Lower lobe of right lung (tissue), 2 donors: ENCODE measurements at regions not wholly inside any gene's neighbourhood (a gene's known extent, or its start where the extent isn't known, plus 50 kb on each side); places are given as distances from the start of the nearest gene placed in this dataset.

Source experiments
- ATAC-seq, 2 donors: fragments of 200-7000 bp; cut with Tn5 transposase; one replicate each; pipeline ENCODE4 v1.9.1; 2020 to 2022; ENCODE audit warnings: mild to moderate bottlenecking in 2 of 2, moderate library complexity in 2 of 2
- DNase-seq: peaks from one replicate; pipeline ENCODE4 v3.0.0-alpha.2; 2020
- H3K27ac ChIP-seq: fragments of 200-600 bp; one replicate; pipeline ENCODE4 v1.8.0; 2022
- H3K27me3 ChIP-seq: fragments of 200-600 bp; one replicate; pipeline ENCODE4 v1.8.0; 2022; ENCODE audit warnings: low read depth
- H3K36me3 ChIP-seq: fragments of 200-600 bp; one replicate; pipeline ENCODE4 v1.8.0; 2022; ENCODE audit warnings: mild to moderate bottlenecking
- H3K4me1 ChIP-seq: fragments of 200-600 bp; one replicate; pipeline ENCODE4 v1.8.0; 2022
- H3K4me3 ChIP-seq: fragments of 200-600 bp; one replicate; pipeline ENCODE4 v1.8.0; 2022; ENCODE audit warnings: mild to moderate bottlenecking
- H3K9me3 ChIP-seq: fragments of 200-600 bp; one replicate; pipeline ENCODE4 v1.8.0; 2022
- intact Hi-C: fragments of 100-400 bp; cut with DNase I; formaldehyde crosslinking; loops from one replicate; pipeline ENCODE4 v1.11.0; 2022
- TF ChIP-seq, protein P1 (sequence below): fragments of 200-600 bp; IDR thresholded peaks from one replicate; pipeline ENCODE4 v1.8.0; 2022; ENCODE audit warnings: antibody characterized with exemption, mild to moderate bottlenecking
- donor health status: DM: no; HTN: yes; CAD: no; lungs with severe emphysema.

DNA sequence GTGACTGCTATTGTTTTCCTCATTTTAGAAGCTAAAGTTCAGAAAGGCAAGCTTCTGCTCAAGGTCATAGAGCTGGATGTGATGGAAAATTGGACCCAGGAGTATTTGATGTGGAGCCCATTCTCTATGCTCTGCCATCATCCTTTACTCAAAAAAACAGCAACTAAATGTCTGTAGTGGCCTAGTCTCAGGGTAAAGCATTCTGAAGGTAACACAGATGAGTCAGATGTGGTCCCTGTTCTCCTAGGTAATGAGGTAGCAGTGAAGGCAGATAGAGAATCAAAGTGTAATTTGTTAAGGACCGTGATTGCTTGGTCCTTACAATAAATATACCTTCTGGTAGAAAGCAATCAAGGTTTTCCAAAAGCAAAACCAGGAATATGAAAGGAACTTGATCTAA lies 84.4 kb upstream of the SPON1 start:
- ATAC-seq, result no peak
- Histone ChIP-seq H3K27ac (no peak overlapping the region), H3K27me3 (no peaks in the 10 kb centered on the region), H3K4me1 (no peaks in the 10 kb centered on the region), H3K4me3 (no peak overlapping the region), H3K36me3 (no peaks in the 10 kb centered on the region), H3K9me3 (no peaks in the 10 kb centered on the region)
- intact Hi-C loops, result no loop called here
- no peak for DNase-seq
- TF ChIP-seq, protein P1, sequence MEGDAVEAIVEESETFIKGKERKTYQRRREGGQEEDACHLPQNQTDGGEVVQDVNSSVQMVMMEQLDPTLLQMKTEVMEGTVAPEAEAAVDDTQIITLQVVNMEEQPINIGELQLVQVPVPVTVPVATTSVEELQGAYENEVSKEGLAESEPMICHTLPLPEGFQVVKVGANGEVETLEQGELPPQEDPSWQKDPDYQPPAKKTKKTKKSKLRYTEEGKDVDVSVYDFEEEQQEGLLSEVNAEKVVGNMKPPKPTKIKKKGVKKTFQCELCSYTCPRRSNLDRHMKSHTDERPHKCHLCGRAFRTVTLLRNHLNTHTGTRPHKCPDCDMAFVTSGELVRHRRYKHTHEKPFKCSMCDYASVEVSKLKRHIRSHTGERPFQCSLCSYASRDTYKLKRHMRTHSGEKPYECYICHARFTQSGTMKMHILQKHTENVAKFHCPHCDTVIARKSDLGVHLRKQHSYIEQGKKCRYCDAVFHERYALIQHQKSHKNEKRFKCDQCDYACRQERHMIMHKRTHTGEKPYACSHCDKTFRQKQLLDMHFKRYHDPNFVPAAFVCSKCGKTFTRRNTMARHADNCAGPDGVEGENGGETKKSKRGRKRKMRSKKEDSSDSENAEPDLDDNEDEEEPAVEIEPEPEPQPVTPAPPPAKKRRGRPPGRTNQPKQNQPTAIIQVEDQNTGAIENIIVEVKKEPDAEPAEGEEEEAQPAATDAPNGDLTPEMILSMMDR, result no peak

DNA sequence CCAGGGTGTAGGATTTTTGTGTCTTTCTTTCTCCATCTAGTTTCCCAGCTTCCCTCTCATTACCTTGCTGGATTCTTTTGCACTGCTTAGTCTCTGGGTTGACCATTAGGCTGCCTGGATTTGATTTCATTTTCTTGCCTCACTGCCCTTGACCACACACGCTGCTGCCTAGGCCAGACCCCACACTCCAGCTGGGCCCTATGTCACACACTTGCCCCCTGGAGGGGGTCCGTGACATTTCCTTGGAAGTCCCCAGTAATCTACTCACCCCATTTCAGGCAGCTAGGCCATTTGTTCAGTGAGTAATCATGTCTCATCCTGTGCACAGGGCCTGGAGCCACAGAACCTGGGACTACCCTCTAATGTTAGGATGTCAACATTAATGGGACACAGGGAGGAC lies 81.9 kb upstream of the SPON1 start:
- H3K9me3 ChIP-seq, result no peaks in the 10 kb centered on the region
- intact Hi-C loops, result no loop called here
- no peaks in the 10 kb centered on the region for H3K36me3 ChIP-seq
- no peaks in the 10 kb centered on the region for H3K4me1 ChIP-seq
- no peaks in the 10 kb centered on the region for H3K27me3 ChIP-seq
- TF ChIP-seq, protein P1, result no peak
- H3K4me3 ChIP-seq, result no peak overlapping the region
- no peak for DNase-seq
- H3K27ac ChIP-seq, result no peak overlapping the region
- ATAC-seq, result no peak

DNA sequence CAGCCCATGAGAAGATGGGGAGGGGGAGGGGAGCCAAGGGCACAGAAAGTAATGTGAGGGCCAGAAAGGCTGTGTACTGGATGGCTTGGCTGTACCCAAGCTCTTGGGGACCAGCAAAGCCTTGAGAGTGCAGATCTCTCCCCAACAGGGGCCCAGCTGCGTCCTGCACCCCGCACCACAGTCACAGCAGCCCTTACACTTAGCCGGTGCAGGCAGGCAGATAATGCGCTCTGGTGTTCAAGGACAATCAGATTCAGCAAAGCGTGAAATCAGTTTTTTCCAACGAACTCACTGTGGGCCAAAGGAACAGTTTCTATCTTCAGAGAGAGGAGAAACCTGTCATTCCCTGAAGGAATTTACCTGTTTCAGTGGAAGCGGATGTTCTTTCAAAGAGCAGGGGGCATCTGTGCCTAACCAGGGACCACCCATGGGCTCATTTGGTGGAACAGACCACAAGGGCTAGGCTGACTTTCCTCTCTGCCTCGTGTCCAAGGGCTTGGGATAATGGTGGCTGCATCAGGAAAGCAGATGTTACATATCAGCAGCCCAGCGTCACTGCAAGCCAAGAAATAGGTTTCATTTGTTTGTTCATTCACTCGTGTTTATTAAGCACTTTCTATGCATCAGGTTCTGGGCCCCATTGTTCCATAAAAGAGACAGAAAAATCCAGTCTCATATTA lies 81.2 kb upstream of the SPON1 start:
- Histone ChIP-seq H3K27me3 (no peaks in the 10 kb centered on the region), H3K4me1 (no peaks in the 10 kb centered on the region), H3K4me3 (no peak overlapping the region), H3K27ac (no peak overlapping the region), H3K9me3 (no peaks in the 10 kb centered on the region), H3K36me3 (no peaks in the 10 kb centered on the region)
- TF ChIP-seq, protein P1, result no peak
- intact Hi-C loops, result no loop called here
- ATAC-seq, result no peak
- DNase-seq, result no peak

DNA sequence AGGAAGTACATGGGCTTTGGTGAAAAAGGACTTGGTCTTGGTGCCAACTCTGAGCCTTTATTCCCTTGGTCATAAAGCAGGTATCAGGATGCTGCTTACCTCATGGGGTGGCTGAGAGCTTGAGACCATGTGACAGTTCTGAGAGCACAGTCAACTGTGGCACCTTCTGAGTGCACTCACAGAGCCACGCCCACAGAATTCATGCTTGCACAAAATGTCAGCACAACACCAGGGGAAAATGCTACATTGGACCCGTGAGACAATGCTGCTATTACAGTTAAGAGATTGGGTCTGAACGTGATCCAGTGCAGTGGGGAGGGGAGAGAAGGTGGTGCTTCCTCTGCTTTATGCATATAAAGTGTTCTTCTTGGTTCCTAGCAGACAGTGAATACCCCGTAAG lies 79.5 kb upstream of the SPON1 start:
- no peaks in the 10 kb centered on the region for H3K9me3 ChIP-seq
- DNase-seq (peak; percentile 77), ATAC-seq (peak; percentile 81 to 84)
- no peak overlapping the region for H3K4me3 ChIP-seq
- H3K36me3 ChIP-seq, result no peaks in the 10 kb centered on the region
- no peaks in the 10 kb centered on the region for H3K27me3 ChIP-seq
- no peak overlapping the region for H3K27ac ChIP-seq
- TF ChIP-seq, protein P1, result no peak
- no peaks in the 10 kb centered on the region for H3K4me1 ChIP-seq
- intact Hi-C loops, result no loop called here

DNA sequence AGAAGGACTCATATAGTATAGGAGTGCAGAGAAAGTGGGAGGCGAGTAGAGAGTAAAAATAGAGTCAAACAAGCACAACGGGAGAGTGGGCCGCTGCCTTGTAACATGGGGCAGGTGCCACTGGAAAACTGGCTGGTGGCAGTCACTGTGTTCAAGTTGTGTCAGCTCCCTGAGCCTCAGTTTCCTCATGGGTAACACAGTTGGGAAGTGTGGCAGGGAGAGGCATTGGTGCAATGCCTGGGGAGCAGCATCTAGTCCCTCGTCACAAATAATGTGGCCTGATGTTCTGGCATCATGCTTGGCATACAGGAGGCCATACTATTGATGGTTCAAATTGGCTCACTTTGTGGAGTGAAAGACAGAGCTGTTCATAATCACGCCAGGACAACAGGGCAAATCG lies 78.9 kb upstream of the SPON1 start:
- intact Hi-C loops, result no loop called here
- H3K36me3 ChIP-seq, result no peaks in the 10 kb centered on the region
- H3K4me3 ChIP-seq, result no peak overlapping the region
- H3K27me3 ChIP-seq, result no peaks in the 10 kb centered on the region
- TF ChIP-seq, protein P1, result no peak
- H3K9me3 ChIP-seq, result no peaks in the 10 kb centered on the region
- no peak overlapping the region for H3K27ac ChIP-seq
- DNase-seq (no peak), ATAC-seq (no peak)
- H3K4me1 ChIP-seq, result no peaks in the 10 kb centered on the region
